CD4-positive, alpha-beta T cell (primary cell): ENCODE measurements at regions not wholly inside any gene's neighbourhood (a gene's known extent, or its start where the extent isn't known, plus 50 kb on each side); places are given as distances from the start of the nearest gene placed in this dataset.

Source experiments
- ATAC-seq: fragments of 200-7000 bp; cut with Tn5 transposase; one replicate; pipeline ENCODE4 v1.10.0; 2022; ENCODE audit warnings: mild to moderate bottlenecking; ENCODE audit not compliant: poor library complexity
- CTCF ChIA-PET: fragments of 350-600 bp; sonication (Branson Sonifier 250); formaldehyde crosslinking; loops from one replicate; lab custom pipeline; 2021; ENCODE audit warnings: antibody characterized with exemption, inconsistent platforms; lab: Charles Lee
- POLR2A ChIA-PET: fragments of 350-600 bp; sonication (Branson Sonifier 250); formaldehyde crosslinking; loops from one replicate; lab custom pipeline; 2021; ENCODE audit warnings: antibody characterized with exemption, inconsistent platforms; lab: Charles Lee
- DNase-seq, 14 experiments: peaks; one replicate each; pipeline ENCODE4 v3.0.0-alpha.2; 2013 to 2020; ENCODE audit warnings: mixed read lengths in 2 of 14
- H3K27ac ChIP-seq, 2 donors: one replicate each; pipeline versions ENCODE4 v1.5.1 to v1.7.0; 2013; ENCODE audit warnings: low read length in 2 of 2, low read depth in 1 of 2, mild to moderate bottlenecking in 1 of 2
- H3K27me3 ChIP-seq, 2 experiments: 1 replicate in 1 of 2; 2 replicates in 1 of 2; pipeline versions ENCODE4 v1.6.1 to v1.7.0; 2013; ENCODE audit warnings: low read length in 2 of 2, control low read depth in 1 of 2, mild to moderate bottlenecking in 1 of 2, moderate library complexity in 1 of 2; ENCODE audit not compliant: insufficient read depth in 2 of 2, control insufficient read depth in 1 of 2
- H3K36me3 ChIP-seq: one replicate; pipeline ENCODE4 v1.6.1; 2013; ENCODE audit warnings: low read length, control low read depth; ENCODE audit not compliant: insufficient read depth
- H3K4me1 ChIP-seq: one replicate; pipeline ENCODE4 v1.6.1; 2013; ENCODE audit warnings: low read length, control low read depth; ENCODE audit not compliant: insufficient read depth
- H3K4me3 ChIP-seq: one replicate; pipeline ENCODE4 v1.5.1; 2013; ENCODE audit warnings: mild to moderate bottlenecking, low read length, moderate library complexity
- H3K9me3 ChIP-seq, 2 experiments: 1 replicate in 1 of 2; 2 replicates in 1 of 2; pipeline versions ENCODE4 v1.6.1 to v1.7.0; 2013; ENCODE audit warnings: low read length in 2 of 2, mild to moderate bottlenecking in 2 of 2, control low read depth in 1 of 2, moderate library complexity in 1 of 2; ENCODE audit not compliant: control insufficient read depth in 1 of 2, insufficient read depth in 1 of 2
- H3K27ac Mint-ChIP-seq: one replicate; pipeline ENCODE4 v1.8.0; 2020; ENCODE audit warnings: mixed read lengths
- H3K27me3 Mint-ChIP-seq: one replicate; pipeline ENCODE4 v1.8.0; 2021; ENCODE audit warnings: mixed read lengths
- H3K36me3 Mint-ChIP-seq: one replicate; pipeline ENCODE4 v1.8.0; 2021; ENCODE audit warnings: low read depth, mixed read lengths
- H3K4me1 Mint-ChIP-seq: one replicate; pipeline ENCODE4 v1.8.0; 2021; ENCODE audit warnings: low read depth, mixed read lengths
- H3K4me3 Mint-ChIP-seq: one replicate; pipeline ENCODE4 v1.8.0; 2020; ENCODE audit warnings: mild to moderate bottlenecking, mixed read lengths
- H3K9me3 Mint-ChIP-seq: one replicate; pipeline ENCODE4 v1.8.0; 2020; ENCODE audit warnings: mixed read lengths
- intact Hi-C, 2 experiments: fragments of 100-400 bp; cut with DNase I in 1 of 2; cut with micrococcal nuclease in 1 of 2; formaldehyde crosslinking; loops; one replicate each; pipeline versions ENCODE4 v1.15.1 to v1.9.0; 2023 to 2025; cut with DNase I, micrococcal nuclease
- TF ChIP-seq, protein P1 (sequence below): fragments of 200-600 bp; IDR thresholded peaks from one replicate; pipeline ENCODE4 v1.8.0; 2022; ENCODE audit warnings: antibody characterized with exemption, mild to moderate bottlenecking

DNA sequence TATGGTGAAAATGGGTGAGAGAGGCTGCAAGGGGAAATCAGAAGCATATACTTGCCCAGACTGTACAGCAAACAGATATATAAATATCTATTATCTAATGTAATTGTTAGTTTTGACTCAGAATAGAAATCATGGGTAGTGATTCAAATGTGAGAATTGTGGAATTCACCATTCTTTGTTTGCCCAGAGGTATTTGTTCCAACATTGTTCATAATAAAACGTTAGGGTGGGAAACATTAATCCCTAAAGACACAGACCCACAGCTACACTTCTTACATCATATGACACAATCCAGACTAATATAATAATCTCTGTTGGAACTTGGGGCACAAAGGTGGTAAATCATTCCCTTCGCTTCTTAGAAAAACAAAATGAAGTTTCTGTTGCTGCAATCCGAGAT, 646.5 kb upstream of the SLITRK6 start:
- POLR2A ChIA-PET, result no interaction called here
- Histone ChIP-seq H3K9me3 (peaks cover 0 to 4% of the 10 kb centered on the region in 2 experiments), H3K27me3 (no peaks in the 10 kb centered on the region), H3K4me3 (no peak overlapping the region), H3K27ac (no peak overlapping the region), H3K36me3 (no peaks in the 10 kb centered on the region), H3K4me1 (no peaks in the 10 kb centered on the region)
- intact Hi-C loops, result no loop called here
- Mint-ChIP-seq H3K27me3 (no peaks in the 10 kb centered on the region), H3K27ac (no peak overlapping the region), H3K9me3 (peaks cover 19% of the 10 kb centered on the region), H3K36me3 (no peaks in the 10 kb centered on the region), H3K4me3 (no peak overlapping the region), H3K4me1 (no peaks in the 10 kb centered on the region)
- CTCF ChIA-PET, result no interaction called here
- ATAC-seq (no peak), DNase-seq (no peak)
- TF ChIP-seq, protein P1, sequence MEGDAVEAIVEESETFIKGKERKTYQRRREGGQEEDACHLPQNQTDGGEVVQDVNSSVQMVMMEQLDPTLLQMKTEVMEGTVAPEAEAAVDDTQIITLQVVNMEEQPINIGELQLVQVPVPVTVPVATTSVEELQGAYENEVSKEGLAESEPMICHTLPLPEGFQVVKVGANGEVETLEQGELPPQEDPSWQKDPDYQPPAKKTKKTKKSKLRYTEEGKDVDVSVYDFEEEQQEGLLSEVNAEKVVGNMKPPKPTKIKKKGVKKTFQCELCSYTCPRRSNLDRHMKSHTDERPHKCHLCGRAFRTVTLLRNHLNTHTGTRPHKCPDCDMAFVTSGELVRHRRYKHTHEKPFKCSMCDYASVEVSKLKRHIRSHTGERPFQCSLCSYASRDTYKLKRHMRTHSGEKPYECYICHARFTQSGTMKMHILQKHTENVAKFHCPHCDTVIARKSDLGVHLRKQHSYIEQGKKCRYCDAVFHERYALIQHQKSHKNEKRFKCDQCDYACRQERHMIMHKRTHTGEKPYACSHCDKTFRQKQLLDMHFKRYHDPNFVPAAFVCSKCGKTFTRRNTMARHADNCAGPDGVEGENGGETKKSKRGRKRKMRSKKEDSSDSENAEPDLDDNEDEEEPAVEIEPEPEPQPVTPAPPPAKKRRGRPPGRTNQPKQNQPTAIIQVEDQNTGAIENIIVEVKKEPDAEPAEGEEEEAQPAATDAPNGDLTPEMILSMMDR, result no peak

DNA sequence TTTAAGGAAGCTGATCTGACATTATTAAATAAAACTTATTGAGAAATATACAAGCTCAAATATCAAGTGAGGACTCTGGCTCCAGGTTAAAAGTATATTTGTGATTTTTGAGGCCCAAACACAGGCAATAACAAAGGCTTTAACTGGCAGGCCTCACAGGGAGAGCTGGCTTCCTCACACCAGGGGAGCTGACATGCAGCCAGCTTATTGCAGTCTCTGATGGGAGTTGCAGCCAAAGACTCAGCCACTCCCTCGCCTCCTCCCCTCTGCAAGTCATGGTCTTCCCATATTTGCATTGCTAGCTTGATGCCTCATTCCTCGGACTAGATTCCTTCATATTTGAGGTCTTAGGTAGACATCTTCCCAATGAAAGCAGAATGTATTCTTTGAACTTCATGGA, 647.1 kb upstream of the SLITRK6 start:
- no peak overlapping the region for H3K27ac ChIP-seq
- H3K4me1 ChIP-seq, result no peaks in the 10 kb centered on the region
- no peak overlapping the region for H3K27ac Mint-ChIP-seq
- intact Hi-C loops, result no loop called here
- H3K4me3 Mint-ChIP-seq, result no peak overlapping the region
- no peaks in the 10 kb centered on the region for H3K27me3 ChIP-seq
- CTCF ChIA-PET, result no interaction called here
- H3K4me1 Mint-ChIP-seq, result no peaks in the 10 kb centered on the region
- peaks cover 0 to 4% of the 10 kb centered on the region in 2 experiments for H3K9me3 ChIP-seq
- TF ChIP-seq, protein P1, result no peak
- H3K9me3 Mint-ChIP-seq, result peaks cover 19% of the 10 kb centered on the region
- ATAC-seq, result no peak
- H3K27me3 Mint-ChIP-seq, result no peaks in the 10 kb centered on the region
- POLR2A ChIA-PET, result no interaction called here
- no peaks in the 10 kb centered on the region for H3K36me3 Mint-ChIP-seq
- DNase-seq, result no peak
- H3K4me3 ChIP-seq, result no peak overlapping the region
- no peaks in the 10 kb centered on the region for H3K36me3 ChIP-seq

DNA sequence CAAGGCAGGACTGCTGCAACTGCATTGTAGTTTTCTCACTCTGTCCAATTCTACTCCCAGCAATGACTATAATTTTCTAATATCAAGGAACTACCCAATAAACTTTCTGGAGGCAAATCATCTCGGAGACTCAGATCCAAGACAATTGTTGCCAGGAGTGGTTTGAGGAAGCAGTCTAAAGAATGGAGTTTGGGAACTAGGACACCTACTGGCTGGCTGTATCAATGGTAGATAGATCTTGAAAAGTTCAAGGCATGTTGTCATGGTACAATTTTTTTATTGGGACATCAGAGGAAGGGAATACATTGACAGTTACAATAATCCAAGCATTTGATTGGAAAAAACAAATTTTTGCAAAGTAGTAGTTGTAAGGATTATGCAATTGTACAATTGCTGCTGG, 648.3 kb upstream of the SLITRK6 start:
- Mint-ChIP-seq H3K36me3 (no peaks in the 10 kb centered on the region), H3K9me3 (peaks cover 19% of the 10 kb centered on the region), H3K4me1 (no peaks in the 10 kb centered on the region), H3K27me3 (no peaks in the 10 kb centered on the region), H3K4me3 (no peak overlapping the region), H3K27ac (no peak overlapping the region)
- DNase-seq (no peak), ATAC-seq (no peak)
- POLR2A ChIA-PET, result no interaction called here
- Histone ChIP-seq H3K4me1 (no peaks in the 10 kb centered on the region), H3K9me3 (peaks cover 0 to 4% of the 10 kb centered on the region in 2 experiments), H3K27ac (no peak overlapping the region), H3K27me3 (no peaks in the 10 kb centered on the region), H3K4me3 (no peak overlapping the region), H3K36me3 (no peaks in the 10 kb centered on the region)
- CTCF ChIA-PET, result no interaction called here
- intact Hi-C loops, result no loop called here
- TF ChIP-seq, protein P1, result no peak
